Muscle of arm (tissue), 1 donor: ENCODE measurements at regions not wholly inside any gene's neighbourhood (a gene's known extent, or its start where the extent isn't known, plus 50 kb on each side); places are given as distances from the start of the nearest gene placed in this dataset.
"Not testable (repeated sequence)": the region's sequence is repeated elsewhere in the genome, so short reads cannot be mapped to it uniquely, and the experiment has no call there.

ENCODE experiments used
- DNase-seq: peaks from one replicate; pipeline ENCODE4 v3.0.0-alpha.2; 2013

DNA sequence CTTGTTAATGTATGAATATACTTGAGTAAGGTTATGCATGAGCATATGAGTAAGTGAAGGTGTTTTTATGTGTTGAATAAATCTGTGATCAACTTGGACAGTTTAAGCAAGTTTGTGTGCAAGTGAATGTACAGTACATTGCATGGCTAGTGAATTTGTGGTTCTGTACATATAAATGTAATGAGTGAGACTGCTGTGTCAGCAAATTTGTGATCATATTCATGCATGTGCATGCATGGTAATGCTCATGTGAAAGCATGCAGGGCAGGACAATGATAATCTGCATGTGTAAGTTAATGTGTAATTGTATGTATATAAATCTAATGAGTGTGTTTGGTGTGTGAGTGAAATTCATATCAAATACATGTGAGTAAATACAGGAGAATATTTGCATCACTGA, 188.5 kb downstream of the PWWP3B start:
- no peak for DNase-seq

DNA sequence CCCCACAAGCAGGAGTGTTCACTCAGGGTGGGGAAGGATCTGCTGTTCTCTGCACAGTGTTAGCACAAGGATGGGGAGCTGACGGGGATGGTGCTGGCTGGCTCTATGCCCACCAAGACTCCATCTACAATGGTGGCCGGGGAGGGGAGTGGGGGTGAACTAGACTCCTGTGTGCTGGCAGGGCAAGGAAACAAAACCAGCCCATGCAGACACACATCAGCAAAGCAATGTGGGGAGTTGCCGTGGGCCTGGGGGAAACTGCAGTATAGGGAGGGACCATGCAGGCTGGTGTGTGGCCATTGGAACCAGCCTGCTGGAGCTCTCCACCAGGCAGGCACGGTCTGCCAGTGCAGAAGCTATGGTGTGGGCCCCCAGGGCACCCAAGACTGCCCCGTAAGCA, 195.1 kb downstream of the PWWP3B start:
- DNase-seq, result no peak

DNA sequence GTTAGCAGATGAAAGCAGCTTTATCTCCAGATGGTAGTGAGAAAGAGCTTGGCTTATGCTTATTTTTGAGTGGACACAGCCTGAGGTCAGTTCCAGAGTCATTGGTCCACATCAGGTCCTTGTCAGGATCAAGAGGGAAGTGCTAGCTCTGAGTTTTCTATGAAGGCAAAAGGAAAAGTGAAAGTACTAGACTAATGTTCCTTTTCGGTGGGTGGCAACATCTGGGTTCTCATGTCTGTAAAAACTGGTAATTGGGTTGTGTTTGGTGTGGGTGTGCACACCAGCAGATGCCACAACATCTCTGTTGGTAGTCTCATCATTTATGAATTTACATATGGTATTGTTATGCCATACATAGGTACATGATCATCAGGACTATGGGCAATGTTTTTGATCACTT, 210.5 kb downstream of the PWWP3B start:
- DNase-seq, result no peak

DNA sequence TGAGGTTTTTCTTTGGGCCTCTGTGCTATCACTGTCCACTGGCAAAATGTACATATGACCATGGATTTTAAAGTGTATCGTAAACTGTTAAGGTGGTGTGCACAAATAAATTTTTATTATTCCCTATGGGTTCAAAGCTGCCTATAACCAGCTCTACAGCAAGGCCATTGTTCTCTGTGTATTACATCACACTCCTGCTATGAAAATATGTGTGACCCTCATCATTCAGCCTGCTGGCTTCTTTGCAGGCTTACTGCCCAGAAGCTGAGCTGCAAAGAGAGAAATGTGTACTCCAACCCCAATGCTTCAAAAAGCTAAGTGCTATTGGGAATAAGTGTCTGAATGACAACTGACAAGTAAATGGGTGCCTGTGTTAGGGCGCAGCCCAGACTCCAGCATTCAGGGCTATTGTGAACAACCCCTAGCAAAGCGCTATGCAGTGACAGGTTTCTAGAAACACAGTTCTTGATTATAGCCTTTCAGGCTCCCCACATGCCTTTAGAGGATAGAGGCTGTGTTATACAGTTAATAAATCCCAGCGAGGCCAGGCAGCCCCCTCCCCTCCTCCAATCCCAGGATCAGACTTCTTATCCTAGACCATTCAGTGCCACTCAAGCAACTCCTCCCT, 220.4 kb upstream of the RADX start:
- DNase-seq, result no peak

DNA sequence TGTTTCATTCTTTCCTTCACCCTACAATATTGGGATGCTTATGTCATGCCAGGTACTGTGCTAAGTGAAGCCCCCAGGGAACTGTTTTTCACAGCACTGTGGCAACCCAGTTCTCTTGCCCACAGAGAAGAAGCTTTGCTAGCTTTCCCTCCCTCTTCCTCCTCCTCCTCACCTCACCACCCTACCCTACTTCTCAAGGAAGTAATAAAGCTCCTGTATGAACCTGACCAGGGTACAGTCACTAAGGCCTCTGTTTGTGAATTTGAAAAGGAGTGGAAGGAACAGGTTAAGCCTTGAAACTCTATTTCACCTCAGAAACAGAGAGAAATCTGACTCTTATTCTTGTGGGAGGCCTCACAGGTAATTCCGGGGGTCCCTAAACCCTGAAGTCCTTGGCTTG, 219.4 kb upstream of the RADX start:
- no peak for DNase-seq

DNA sequence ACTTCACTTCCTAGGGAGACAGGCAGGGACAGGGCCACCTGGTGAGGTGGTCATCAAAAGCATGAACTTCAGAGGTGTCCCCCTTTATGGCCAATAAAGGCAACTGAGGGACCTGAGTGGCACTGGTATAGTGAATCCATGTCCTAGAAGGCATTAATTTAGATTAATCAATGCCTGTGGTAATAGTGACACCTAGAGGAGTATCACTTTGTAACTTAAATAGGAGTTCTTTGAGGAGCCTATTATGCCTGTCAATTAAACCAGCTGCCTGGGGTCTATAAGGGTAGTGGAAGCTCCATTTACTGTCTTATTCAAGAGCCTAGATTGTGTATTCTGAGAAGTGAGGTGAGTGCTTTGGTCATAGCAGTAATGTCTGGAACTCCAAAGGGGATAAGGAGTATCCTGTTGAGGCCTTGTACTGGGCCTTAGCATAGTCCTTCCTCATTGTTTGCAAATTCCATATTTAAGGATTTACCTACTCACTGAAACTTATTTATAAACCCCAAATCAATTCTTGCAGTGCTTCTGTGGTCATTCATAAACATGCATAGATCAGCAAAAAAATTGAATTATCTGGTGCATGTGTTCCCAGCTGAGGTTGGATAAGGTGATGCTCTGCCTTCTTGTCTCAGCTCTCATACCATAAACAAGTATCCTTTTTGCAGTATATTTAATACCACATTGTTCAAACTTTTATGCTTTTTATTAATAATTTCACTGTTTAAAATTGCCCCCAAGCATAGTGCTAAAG, 213.8 kb upstream of the RADX start:
- DNase-seq, result no peak

DNA sequence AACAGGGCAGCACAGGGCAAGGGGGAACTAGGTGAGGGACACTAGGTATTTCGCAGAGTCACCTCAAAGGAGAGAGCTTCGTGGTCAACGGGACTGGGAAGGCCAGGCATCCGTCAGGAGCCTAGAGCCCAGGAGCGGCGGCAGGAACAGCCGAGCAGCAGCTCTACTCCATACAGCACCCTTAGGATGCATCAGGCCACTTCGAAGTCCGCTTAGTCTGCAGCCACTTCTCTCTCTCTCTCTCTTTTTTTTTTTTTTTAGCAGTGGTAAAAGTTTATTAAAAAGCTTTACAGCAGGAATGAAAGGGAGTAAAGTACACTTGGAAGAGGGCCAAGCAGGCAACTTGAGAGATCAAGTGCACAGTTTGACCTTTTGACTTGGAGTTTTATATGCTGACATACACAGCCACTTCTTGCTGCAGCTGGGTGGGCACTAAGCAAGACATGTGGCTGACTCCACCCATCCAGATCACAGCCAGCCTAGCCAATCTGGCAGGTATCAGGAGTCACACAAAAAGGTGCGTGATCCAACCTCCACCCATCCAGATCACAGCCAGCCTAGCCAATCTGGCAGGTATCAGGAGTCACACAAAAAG, 209.7 kb upstream of the RADX start:
- DNase-seq, result no peak

DNA sequence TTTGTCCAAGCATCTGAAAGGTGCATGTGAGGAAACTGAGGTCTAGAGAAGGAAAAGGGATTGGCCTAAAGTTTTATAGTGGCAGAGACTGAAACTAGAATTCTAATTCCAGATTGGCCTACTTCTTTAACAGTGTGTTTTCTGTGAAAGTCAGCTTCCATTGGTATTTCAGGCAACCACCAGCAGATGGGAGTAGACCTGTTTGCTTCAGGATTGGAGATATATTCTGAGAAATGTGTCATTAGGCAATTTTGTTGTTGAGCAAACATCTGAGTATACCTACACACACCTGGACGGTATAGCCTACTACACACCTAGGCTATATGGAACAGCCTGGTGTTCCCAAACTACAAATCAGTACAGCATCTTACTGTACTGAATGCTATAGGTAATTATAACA, 207.3 kb upstream of the RADX start:
- DNase-seq, result no peak

DNA sequence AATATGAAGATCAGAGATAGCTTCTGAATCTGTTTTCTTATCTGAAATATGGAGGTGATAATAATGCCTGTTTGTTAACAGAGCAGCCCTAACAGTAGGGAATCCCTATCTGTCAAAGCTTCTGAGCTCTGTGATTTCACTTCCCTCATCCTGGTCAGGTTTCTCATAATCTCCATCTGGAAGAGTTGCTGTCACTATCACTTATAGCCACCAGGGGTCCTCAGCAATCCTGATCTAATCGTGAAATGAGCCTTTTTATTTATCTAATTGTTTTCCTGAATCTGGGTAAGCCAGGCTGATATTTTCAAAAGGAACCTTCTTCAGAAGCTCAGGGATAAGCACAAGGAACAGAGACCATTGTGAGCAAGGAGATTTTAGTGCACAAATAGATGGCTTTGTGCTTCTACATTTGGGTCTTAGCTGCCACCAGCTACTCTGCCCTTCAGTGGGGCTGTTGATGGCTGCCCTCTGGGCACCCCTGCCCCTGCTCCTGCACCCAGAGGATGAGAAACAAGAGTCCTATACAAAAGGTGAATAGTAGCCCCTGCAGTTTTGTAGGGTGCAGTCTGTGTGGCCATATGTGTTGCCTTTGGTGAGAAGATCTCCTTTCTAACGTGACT, 196.4 kb upstream of the RADX start:
- DNase-seq, result no peak

DNA sequence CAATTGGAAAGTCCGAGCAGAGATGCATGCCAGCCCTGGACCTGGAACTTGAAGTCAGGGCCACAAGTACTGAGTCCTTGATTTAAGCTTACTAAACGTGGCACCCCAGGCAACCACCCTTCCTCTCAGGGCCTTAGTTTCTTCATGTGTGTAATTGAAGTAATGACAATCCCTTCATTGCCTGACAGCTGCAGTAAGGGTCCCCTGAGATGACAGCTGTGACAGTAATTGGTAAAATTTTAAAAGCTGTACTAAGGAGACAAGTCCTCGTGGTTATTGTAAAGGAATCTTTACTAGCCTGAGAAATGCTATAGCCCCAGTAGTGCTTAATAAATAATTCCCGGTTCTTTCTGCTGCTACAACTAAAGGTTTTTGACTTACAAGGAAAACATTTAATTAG, 175.1 kb upstream of the RADX start:
- DNase-seq, result no peak

DNA sequence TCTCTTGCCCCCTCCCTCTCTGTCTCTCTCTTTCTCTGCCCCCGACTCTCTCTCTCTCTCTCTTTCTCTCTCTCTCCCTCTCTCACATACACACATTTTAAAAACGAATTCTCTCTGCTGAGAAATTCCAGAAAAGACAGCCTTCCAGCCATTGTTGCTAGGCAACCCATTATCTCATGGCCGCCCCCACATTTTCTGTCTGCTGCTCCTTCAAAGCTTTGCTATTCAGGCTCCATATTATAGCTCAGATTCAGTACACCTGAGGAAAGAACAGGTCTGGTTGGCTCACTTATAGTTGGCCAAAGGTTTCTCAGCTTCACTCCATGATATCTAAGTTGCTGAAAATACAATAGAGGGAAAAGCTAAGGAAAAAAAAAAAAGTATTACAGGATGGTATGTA, 174.4 kb upstream of the RADX start:
- no peak for DNase-seq

DNA sequence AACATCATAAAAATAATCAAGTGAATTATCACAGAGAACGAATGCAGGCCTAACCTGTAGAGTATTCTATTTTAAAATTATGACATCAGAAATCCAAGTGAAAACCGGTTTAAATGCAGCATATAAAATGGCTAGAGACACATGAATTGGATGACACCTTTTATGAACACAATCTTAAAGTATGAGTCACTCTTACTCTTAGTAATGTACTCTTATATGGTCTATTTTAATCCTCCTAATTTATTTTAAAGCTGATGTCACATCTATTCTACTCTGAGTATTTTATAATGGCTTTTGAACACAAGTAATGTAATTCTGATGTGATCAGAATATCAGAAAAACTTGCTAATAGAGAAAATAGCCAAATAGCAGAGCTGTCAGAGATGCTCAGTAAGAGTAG, 161.4 kb upstream of the RADX start:
- no peak for DNase-seq

DNA sequence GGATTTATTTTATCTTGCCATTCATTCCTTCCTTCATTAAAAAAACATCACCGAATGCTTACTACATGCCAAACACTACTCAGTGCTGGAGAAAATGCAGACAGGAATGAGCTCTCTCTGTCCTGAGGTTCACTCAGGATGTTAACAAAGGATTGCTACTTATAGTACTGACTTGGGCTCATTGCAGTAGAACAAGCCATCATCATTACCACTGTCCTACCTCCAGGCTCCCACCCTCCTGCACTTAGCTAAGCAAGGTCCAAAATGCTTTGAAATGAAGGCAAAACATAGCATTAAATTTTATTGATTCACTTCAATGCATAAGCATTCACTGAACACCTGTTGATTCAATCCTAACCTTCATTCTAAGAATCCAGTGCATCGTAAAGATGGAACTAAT, 159.8 kb upstream of the RADX start:
- DNase-seq, result no peak

DNA sequence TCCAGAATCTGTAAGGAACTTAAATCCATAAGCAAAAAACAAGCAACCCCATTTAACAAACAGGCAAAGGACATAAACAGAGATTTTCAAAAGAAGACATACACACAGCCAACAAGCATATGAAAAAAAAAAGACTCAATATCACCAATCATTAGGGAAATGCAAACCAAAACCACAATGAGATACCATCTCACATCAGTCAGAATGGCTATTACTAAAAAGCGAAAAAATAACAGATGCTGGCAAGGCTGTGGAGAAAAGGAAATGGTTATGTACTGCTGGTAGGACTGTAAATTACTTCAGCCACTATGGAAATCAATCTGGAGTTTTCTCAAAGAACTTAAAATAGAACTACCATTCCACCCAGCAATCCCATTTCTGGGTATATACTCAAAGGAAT, 156.8 kb upstream of the RADX start:
- no peak for DNase-seq

DNA sequence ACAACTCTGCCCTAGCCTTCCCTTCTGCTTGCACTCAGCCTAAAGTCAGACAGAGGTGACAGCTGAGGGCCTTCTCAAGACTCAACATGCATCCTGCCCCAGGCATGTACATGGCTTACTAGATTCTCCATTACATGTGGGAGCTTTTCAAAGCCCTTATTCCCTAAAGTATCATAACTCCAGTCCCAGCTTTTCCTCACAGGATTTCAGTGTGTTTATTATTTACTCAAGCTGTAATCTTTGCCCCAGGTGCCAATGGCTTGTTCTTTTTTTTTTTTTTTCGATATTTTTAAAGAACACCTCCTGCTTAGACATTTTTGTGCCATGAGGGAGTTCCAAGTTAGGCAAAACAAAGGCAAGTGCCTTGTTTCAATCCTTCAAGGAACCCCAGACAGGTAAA, 154.0 kb upstream of the RADX start:
- DNase-seq, result no peak

DNA sequence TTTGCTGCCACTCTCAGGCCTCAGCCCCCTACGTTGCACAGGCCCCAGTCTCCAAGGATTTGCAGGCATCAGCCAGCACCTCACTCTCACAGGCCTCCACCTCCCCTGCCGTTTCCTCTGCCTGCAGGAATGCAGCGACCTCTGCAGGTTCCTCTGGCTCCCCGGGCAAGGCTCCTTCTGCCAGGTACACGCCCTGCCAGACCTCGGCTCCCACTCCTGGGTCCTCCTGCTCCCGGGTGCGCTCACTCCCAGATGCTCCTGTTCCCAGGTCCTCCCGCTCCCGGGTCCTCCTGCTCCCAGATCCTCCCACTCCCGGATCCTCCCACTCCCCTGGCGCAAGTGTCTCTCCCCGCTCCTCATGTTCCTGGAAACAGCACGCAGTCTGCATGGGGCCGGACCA, 144.4 kb upstream of the RADX start:
- DNase-seq, result no peak

DNA sequence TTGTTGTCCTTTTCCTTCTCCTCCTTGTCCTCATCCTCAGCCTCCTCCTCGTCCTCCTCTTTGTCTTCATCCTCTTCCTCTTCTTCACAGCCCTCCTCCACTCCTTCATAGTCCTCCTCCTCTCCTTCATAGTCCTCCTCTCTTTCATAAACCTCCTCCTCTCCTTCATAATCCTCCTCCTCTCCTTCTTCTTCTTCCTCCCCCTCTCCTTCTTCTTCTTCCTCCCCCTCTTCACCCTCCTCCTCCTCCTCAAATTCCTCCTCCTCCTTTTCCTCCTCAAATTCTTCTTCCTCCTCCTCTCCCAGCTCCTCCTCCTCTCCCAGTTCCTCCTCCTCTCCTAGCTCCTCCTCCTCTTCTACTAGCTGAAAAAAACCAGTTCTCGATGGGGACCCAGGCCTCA, 143.8 kb upstream of the RADX start:
- no peak for DNase-seq

DNA sequence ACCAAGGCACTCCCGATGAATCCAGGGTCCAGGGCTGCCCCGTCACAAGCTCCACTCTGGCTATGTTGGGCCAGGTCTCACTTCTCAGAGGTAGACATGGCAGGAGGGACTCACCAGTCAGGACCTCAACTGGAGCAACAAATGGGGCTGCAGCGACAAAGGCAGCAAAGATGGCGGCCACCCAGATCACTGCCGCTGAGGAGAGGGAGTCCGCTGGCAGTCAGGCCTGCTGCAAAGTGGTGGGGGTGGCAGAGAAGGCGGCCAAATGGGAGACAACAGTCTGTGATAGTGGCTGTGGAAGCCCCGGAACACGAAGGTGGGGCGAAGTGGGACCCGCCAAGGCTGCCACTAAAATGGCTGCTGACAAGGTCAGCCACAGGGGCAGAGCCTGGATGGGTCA, 143.3 kb upstream of the RADX start:
- DNase-seq, result no peak

DNA sequence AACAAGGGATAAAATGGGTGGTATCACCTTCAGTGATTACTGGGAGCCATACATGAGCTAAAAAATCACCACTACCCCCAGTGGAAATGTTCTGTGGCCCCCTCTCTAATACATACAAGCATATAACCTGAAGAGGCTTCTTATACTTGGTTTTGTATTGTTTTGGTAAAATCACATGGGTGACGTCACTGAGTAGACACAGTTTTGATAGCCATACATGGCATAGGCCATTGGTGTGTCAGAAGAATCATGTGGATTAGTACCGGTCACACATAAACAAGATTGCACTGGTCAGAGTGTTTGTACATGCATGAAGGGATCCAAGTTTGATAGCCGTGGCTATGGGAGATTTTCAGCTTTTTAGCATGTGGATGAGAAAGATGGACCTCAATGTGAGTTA, 131.9 kb upstream of the RADX start:
- DNase-seq, result no peak

DNA sequence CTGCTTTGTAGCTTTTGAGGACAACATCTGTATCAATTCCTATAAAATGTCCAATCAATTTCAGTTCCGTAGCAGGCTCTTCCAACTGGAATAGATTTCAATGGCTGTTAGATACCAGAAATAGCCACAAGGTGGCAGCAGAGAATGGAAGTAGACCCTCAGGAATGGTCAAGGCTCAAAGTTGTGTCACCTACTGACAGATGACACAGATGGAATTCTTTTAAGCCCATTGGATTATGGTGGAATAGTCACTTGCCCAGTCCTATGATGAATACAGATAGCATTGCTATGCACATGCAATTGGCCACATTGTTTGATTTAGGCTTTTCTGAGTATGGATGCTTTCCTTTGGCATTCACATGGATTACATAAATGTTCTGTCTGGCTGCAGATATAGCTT, 130.4 kb upstream of the RADX start:
- peak; percentile 37 for DNase-seq

DNA sequence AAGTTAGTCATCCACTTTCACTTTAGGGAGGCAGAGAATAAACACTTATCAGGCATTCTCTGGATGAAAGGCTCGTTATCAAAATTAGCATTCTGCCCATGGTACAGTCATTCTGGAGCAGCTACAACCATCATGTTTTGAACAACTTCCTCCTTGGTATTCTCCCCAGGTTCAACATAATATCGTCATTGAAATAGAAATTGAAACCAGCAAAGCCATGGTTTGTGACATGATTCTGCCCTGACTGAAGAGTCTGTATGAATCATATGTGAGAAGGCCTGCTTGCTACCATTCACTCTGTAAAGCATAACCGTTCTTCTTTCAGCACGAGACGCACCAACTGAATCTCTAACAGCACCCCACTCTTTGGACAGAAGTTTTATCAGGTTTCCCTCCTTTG, 127.5 kb upstream of the RADX start:
- no peak for DNase-seq

DNA sequence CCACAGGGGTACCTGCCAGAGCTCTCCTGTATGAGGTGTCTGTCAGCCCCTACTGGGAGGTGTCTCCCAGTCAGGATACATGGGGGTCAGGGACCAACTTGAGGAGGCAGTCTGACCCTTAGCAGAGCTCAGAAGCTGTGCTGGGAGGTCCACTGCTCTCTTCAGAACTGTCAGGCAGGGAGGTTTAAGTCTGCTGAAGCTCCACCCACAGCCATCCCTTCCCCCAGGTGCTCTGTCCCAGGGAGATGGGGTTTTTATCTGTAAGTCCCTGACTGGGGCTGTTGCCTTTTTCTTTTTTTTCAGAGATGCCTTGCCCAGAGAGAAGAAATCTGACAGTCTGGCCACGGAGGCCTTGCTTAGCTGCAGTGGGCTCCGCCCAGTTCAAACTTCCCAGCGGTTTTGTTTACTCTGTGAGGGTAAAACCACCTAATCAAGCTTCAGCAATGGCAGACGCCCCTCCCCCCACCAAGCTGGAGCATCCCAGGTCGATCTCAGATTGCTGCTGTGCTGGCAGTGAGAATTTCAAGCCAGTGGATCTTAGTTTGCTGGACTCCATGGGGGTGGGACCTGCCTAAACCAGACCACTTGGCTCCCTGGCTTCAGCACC, 118.5 kb upstream of the RADX start:
- not testable (repeated sequence) for DNase-seq

DNA sequence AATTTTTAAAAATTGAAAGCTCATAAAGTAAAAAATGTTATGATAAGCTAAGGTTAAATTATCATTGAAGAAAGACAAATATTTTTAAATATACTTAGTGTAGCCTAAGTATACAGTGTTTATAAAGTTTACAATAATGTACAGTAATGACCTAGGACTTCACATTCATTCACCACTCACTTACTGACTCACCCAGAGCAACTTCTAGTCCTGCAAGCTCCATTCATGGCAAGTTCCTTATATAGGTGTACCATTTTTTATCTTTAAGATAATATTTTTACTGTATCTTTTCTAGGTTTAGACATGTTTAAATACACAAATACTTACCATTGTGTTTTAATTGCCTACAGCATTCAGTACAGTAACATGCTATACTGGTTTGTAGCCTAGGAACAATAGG, 112.3 kb upstream of the RADX start:
- DNase-seq, result no peak
